Nucleus accumbens (tissue), 56 donors: ENCODE measurements at regions not wholly inside any gene's neighbourhood (a gene's known extent, or its start where the extent isn't known, plus 50 kb on each side); places are given as distances from the start of the nearest gene placed in this dataset.

ENCODE experiments used
- DNase-seq, 56 donors: peaks; one replicate each; lab custom pipeline; 2025; lab: John Stamatoyannopoulos, UW

DNA sequence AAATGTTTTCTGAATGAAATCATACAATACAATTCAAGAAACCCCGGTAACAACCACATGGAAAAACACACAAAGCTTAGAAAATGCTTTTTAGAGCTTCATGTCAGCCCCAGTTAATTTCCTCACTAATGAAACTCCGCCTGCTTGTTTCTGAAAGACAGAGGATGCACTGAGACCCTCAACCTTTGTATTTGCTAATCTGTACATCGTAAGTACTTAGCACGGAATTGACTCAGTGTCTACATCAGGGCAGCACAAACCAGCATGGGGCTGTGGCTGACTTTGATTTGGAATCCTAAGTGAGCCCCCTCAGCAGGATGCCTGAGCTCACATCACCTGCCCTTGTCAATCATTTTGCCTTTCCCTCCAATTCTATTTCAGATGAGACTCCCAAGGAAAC is 499.1 kb upstream of the MPDZ start:
- no peak for DNase-seq

DNA sequence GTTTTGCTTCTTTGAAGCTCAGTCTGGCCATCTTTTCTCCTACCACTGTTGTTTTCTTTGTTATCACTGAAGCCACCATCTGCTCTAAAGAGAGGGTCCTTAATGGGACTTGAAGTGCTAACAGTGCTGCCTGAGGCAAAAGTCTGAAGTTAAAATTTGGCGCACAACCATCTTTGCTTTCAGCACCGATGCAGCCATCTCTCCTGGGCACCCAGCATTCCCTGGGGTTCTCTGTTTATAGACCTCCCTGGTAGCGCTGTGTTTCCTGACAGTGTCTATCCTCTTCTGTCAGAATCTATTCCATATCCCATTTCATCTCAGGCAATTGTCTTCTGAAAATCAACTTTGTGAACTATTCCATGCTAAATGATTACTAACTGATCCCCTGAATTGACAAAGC is 491.5 kb upstream of the MPDZ start:
- DNase-seq: no peak

DNA sequence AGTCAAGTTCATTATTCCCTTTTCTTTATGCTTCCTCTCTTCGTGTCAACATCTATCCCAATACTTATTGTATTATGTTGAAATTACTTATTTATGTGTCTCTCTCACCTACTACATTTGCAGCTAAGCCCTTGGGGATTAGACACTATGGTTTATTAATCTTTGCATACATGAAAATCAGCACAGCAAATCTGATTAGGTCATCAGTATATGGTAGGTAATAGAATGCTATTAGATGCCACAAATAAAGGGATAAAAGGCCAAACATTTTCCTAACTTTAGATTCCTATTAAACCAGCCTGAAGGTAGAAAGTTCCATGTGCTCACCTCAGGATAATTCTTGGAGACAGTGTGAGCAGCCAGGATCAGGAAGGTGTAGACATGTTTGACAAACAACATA is 490.1 kb upstream of the MPDZ start:
- DNase-seq: no peak

DNA sequence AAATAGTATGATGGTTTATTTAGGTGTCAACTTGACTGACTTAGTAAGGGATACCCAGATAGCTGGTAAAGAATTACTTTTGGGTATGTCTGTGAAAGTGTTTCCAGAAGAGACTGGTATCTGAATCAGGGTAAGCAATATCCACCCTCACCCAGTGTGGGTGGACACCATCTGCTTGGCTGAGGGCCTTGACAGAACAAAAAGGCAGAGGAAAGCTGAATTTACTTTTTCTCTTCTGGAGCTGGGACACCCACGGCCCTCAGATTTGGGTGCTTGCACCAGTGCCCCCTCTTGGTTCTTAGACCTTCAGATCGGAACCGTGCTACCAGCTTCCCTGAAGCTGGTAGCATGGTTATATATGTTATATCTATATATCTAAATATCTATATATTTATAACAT is 489.5 kb upstream of the MPDZ start:
- DNase-seq: no peak

DNA sequence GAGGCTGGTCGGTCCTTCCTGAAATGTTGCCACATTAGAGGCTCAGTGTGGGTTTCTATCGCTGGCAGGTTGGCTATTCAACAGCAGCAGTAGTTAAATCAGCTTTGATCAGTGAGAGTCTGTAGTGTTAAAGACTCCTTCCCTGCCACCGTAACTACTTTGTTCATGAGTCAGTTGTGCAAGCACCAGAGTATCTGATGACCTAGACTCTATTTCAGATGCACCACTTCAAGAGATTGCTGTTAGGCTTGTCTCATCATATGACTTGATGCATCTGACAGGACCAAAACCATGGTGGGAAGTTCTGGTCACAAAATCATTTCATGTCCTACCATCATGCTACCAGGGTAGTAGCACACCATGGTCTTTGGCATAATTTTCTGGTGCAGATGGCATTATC is 482.7 kb upstream of the MPDZ start:
- no peak for DNase-seq

DNA sequence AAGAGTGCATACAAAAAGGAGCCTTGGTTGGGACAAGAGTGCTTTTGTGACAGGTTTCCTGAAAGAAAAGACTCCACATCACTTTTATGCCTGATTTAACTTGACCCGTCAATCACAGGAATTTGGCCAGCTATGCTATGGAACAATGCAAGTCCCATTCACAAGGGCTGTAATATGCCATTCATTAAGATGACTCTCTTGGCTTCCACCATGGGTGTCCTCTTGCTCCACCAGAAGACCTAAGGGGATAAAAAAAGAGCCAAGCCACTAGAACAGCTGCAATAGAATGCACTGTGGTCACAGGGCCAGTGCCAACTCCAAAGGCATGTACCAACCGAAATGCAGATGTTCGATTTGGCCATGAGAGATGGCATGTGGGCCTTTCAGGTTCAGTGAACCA is 480.1 kb upstream of the MPDZ start:
- DNase-seq: no peak

DNA sequence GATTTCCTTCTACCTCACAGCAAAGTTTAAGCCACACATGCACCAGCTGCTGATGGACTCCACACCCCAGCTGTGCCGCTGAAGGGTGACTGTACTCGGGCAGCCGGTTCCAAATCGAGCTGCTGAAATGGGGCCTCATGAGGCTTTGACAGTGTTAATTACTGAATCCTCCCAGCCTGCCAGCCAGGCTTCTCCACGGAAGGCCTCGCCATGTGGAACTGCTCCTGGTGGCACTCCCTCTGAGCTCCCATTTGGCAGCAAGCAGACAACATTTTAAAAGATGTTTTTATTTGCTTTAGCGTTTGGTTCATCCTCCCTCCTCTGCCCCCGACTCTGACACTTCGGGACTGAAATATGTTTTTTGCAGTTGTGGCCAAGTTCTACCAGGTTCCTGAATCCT is 479.4 kb upstream of the MPDZ start:
- no peak for DNase-seq

DNA sequence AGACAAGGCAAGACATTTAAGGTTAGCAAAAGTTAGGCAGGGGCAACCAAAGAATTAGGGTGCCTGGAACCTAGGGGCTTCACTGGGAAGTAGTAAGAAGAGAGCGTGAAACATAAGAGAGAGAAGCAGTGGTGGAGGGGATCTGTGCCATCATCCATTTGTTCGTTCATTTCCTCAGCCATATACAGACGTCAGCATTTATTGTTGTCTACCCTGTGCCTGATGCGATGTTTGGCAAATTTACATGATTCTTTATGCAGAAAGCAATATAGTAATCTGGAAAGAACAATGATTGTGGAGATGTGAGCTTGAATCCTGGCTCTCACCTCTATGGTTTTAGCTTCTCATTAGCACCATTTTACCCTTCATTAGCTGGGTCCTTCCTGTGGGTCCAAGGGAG is 477.5 kb upstream of the MPDZ start:
- no peak for DNase-seq

DNA sequence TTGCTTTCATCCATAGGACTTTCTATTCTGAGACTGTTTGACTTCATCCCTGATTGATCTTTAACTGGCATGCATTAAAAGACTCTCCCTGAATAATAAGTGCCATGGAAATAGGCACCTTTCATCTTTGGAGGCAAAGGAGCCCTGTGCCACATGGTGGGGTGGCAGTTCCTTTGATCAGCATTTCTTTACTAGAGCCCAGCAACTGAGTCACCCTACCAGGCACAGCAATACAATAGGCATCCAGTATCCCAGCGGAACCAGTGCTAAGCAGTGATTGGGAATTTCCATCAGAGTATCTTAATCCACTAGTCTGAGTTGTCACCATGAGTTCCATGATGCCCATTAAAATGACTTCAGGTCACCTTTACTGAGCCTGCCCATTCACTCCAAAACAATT is 476.1 kb upstream of the MPDZ start:
- DNase-seq: no peak

DNA sequence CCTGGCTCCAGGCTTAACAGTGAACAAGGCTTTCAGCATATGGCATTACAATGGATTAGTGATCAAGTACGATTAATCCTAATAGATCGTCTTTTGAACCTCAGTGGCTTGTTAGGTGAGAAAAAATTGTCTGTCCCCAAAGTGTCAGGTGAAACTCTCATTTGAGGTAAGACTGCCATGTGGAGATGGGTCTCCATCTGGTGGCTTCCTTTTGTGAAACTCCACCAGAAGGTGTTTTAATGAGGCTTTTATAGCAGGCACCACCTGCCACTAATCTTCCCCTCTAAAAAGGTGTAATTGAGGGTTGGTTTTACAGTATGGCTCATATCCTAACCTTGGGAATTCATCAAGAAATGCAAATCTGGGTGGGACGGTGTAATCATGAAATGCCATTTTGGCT is 471.1 kb upstream of the MPDZ start:
- DNase-seq: no peak

DNA sequence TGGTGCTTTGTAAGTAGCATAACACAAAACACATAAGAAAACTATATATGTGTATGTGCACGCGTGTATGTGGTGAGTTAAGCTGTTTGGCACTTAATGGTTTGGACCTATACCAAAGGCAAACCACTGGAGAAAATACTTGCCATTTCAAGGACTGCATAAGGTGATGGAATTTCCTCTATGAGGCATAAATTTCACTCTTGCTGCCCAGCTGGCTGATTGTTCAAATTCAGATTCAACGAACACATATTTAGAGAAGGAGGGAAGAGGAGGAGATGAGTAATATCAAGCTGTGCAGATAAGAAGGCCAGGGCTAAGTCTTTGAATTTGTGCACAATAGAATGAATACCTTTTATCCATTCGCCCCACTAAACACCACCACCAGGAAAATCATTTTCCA is 470.6 kb upstream of the MPDZ start:
- no peak for DNase-seq

DNA sequence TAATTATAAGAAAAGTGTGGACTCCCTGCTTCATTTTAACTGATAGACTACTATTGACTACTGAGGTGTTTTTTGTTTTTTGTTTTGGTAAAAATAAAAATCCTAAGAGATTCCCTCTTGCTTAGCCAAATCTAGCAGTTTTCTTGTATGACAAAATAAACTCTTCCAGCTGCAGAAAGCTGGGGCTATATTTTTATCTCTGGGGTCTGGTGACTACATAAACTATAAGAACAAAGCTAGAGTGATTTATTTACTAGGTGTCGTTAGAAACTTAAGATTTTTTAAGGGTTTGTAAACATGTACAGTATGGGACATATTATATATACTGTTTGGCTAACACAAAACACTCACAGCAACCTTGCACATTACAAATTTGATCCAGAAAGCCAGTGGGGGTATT is 467.4 kb upstream of the MPDZ start:
- DNase-seq: no peak

DNA sequence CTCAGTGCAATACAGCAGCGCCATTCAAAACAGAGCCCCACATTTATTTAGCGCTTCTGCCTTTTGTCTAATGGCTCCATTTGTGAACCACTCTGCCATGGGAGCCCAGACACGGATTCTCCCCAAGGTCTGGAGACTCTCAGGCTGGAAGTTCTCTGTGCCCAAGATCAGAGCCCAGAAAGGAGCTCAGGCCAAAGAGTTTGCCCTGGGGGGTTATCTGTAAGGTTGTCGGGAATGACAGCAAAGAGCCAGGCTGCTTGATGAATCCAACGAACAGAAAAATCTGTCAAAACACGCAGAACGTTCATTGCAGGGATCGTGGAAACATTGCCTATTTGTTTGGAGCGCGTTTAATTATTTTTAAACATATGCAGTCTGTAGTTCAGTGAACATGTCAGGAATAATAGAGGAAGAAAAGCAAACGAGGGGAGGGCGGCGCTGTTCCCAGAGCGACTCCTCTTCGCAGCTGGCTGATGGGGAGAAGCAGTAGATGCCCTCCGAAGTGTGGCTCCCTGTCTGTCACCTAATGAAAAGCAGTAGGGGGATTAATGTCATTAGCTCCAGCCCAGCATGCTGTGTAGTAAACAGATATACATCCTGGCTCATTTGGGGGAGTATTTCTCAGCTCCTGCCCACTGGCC is 464.9 kb upstream of the MPDZ start:
- peak in 3 of 56 donors; percentile 1 to 13 (median 3) for DNase-seq

DNA sequence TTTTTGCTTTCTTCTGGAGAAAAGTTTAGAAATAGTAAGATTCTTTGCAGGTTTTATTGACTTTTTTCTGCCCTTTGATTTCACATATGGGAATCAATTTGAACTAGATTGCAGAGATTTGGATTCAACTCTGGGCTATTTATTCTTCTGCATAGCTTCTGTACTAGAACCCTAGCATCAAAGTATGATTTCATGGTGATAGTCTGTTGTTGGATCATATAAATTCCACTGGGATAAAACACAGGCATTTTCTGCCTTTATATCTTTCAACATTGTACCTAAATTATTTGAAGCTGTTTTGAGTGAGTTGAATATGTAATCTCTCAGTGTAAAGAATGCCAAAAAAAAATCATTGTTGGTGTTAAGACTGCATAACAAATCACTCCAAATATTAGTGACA is 458.4 kb upstream of the MPDZ start:
- no peak for DNase-seq

DNA sequence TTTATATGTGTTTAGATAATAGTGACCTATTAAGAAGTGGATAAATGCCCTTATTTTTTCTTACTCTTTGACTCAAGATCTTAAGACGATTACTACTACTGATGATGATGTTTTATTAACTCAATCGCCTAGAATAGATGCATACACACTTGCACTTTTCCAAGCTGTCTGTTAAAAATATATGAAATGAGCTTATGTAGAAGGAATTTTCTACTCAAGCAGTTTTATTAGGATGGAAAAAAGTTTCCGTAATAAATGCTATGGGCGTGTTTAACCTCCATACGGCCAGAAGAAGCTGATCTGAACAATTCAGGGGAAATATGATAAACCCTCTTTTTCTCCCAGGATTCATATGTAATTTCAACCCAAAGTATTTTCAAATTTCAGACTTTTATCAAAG is 455.7 kb upstream of the MPDZ start:
- no peak for DNase-seq

DNA sequence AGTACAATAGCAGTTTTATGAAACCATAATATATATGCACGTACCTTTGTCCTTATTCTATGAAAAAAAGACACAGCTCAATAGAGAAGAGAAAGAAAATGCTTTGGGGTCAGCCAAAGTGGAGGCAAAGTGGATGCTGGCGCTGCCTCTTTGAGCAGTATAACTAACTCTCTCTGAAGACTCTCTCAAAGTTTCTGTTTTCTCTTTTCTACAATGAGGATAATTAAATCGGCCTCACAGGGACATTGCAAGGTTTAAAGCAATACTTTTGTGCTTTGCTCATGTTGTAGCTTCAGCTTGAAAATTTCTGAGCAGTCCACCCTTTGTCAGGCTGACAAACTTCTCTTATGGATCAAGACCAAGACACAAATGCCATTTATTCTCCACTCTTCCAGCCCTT is 455.1 kb upstream of the MPDZ start:
- no peak for DNase-seq

DNA sequence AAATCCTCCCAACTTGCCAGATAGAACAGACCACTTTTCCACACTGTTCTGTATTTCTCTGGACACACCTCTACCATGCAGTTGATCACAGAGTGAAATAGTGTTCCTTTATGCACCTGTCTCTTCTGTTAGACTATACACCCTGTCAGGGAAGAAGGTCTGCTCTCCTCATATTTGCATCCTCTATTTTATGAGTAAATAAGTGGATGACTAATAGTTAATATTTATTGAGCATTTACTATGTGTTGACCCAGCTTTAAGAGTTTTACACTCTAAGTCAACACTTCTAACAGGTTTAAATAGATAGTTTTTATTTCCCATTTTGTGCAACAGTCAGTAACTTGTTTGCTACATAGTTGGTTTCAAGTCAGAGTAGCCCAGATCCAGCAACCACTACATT is 452.8 kb upstream of the MPDZ start:
- DNase-seq: no peak

DNA sequence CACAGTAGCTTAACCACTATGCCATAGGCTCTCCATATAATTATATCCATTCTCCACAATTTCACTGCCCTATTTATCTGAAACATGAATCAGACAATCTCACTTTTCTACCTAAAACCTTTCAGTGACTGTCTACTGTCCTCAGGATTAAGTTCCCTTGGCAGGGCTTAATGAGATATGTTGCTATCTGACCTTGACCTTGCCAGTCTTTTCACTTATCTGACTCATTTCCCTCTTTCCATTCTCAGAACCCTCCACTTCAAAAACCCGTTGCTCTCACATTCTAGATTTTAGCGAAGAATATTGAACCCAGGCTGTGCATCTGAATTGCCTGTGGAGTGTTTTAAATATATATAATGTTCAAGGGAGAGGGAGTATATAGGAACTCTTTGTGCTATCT is 452.1 kb upstream of the MPDZ start:
- DNase-seq: no peak

DNA sequence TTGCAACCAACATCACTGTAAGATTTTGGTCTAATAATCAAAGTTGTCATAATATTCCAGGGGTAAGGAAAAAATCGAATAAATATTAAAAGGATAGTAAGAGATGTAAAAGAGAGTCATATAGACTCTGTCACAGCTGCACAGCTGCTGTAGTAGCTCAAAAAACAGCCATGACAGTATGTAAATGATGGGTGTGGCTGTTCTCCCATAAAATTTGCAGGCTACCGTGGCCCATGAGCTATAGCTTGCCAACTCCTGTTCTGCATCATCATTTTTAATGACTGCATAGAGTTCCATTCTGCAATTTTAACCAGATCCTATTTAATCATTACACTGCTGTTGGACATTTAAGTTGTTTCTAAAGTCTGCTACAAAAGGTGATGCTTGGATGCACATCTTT is 450.5 kb upstream of the MPDZ start:
- DNase-seq: no peak

DNA sequence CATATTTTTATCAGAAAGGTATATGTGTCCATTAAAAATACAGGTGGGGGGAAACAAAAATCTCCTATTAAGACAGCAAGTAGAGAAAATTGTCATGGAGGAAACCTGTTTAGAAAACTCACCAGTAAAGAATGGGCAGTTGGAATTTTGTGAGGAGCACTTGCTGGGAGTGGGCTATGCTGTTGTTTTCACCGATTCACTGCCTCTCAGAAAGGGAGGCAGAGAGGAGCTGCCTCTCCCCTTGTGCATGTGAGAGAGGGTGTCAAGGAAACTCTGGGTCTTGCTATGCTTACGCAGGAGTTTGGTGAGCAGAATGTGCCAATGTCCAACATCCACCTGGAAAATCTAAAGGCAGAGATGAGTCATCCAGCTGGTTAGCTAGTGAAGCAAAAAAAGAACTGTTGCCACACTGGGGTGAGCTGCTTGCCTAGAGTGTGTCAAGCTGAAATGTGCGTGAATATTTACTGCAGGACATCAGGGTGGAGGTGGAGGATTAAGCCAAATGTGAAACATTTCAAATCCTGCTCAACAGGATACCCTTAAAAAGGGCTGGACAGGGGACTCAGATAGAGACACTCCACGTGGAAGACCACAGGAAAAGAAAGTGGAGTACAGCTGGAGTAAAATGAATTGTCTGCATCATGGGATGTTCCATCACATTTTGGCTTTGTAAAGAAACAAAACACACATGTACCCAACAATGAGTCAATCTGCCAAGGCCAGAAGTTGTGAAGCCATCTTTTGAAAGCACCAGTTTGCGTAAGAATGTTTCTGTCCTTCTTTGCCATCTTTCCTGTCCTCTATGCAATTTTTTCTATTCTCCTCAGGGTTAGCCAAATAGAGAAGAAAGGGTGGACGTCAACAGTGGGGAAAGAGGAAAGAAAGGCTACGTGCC is 449.7 kb upstream of the MPDZ start:
- DNase-seq: no peak

DNA sequence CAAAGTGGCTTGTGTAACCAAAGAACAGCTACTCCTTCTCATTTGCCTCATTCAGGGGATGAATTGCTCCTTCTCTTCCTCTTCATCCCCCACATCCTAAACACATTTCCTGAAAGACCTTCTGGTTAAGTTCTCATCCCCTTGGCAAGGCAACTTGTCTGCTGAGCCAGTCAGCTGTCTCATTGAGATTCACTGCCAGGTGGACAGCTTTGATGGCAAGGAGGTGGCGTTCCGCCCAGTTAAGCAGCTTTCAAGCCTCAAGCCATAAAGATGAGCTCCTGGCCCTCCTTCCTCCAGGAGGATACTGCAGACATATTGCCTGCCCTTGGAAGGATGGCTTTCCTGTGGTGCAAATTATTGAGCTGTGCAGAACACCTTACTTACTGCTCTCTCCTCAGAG is 448.6 kb upstream of the MPDZ start:
- DNase-seq: peak in 7 of 56 donors; percentile 1 to 35 (median 6)

DNA sequence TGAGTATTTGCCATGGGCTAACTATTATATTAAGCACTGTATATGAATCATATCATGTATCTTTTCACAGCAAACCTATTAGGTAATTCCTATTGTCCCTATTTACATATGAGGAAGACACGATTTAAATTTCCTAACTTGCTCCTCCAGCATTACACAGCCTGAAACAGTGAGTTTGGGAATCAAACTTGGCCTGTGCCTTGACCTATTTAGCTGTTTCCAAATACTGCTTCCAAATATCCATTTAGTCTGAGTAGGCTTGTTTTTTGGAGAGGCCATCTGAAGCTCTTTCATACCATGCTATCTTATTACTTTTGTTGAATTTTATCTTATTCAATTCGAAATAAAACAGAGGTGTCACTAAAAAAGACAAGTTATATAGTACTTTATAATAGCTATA is 447.3 kb upstream of the MPDZ start:
- DNase-seq: no peak
